HCT116 (cell line): ENCODE measurements at regions not wholly inside any gene's neighbourhood (a gene's known extent, or its start where the extent isn't known, plus 50 kb on each side); places are given as distances from the start of the nearest gene placed in this dataset.

Experiments used
- ATAC-seq: fragments of 200-7000 bp; cut with Tn5 transposase; 2 replicates; pipeline ENCODE4 v1.9.1; 2020; ENCODE audit warnings: mild to moderate bottlenecking, moderate library complexity
- BruUV-seq: library from RNA; stranded (reverse); fragments of 400-500 nt; replicated peaks from 2 replicates; lab custom pipeline; 2021; lab: Mats Ljungman, UMichigan
- CTCF ChIA-PET: fragments of 300-600 bp; sonication (Branson Sonifier 250); formaldehyde crosslinking; loops from one replicate; lab custom pipeline; 2021; ENCODE audit warnings: antibody characterized with exemption; lab: Charles Lee
- POLR2A ChIA-PET: fragments of 300-600, 350-600 bp; sonication (Branson Sonifier 250); formaldehyde crosslinking; loops from one replicate; lab custom pipeline; 2021; ENCODE audit warnings: antibody characterized with exemption; lab: Charles Lee
- RAD21 ChIA-PET, 2 experiments: fragments of 300-600 bp; sonication (Branson Sonifier 250); formaldehyde crosslinking; loops; one replicate each; lab custom pipeline; 2023; ENCODE audit warnings: low total read pairs in 2 of 2; ENCODE audit not compliant: uncharacterized antibody in 2 of 2, unreplicated experiment in 2 of 2, low non-redundant PET in 1 of 2; lab: Charles Lee
- DNase-seq: peaks from one replicate; pipeline ENCODE4 v3.0.0-alpha.2; 2010; ENCODE audit warnings: low read depth, low spot score
- H2AFZ ChIP-seq: fragments of 200-600 bp; shearing (Covaris generic), sonication (generic); 2 replicates; pipeline ENCODE4 v1.6.1; 2017; ENCODE audit warnings: low read depth, mixed run types, mixed read lengths, antibody characterized with exemption, low read length; ENCODE audit not compliant: poor library complexity, severe bottlenecking
- H3K27ac ChIP-seq: 2 replicates; pipeline ENCODE4 v1.5.1; 2012; ENCODE audit warnings: low read depth, low read length
- H3K27me3 ChIP-seq: fragments of 200-600 bp; sonication (generic); 2 replicates; pipeline ENCODE4 v1.6.1; 2016; ENCODE audit warnings: mixed run types, low read length, mixed read lengths; ENCODE audit not compliant: insufficient read depth
- H3K36me3 ChIP-seq, 2 experiments: fragments of 200-500 bp in 1 of 2; fragments of 200-600 bp in 1 of 2; sonication (Bioruptor generic) in 1 of 2; sonication (generic) in 1 of 2; 2 replicates each; pipeline versions ENCODE4 v1.5.1 to v1.6.1; 2014 to 2016; ENCODE audit warnings: low read length in 2 of 2, inconsistent platforms in 1 of 2, mixed read lengths in 1 of 2, mixed run types in 1 of 2; ENCODE audit not compliant: insufficient read depth in 2 of 2, control insufficient read depth in 1 of 2
- H3K4me1 ChIP-seq, 2 experiments: fragments of 200-600 bp in 1 of 2; sonication (generic) in 1 of 2; 2 replicates each; pipeline versions ENCODE4 v1.5.1 to v1.6.1; 2012 to 2017; ENCODE audit warnings: low read length in 2 of 2, inconsistent platforms in 1 of 2, mild to moderate bottlenecking in 1 of 2, mixed read lengths in 1 of 2, mixed run types in 1 of 2, moderate library complexity in 1 of 2; ENCODE audit not compliant: insufficient read depth in 2 of 2, control insufficient read depth in 1 of 2
- H3K4me2 ChIP-seq: fragments of 200-600 bp; sonication (generic); 2 replicates; pipeline ENCODE4 v1.6.1; 2017; ENCODE audit warnings: mixed run types, low read length, mixed read lengths
- H3K4me3 ChIP-seq, 2 experiments: fragments of 200-600 bp in 1 of 2; sonication (generic) in 1 of 2; replicated peaks in 1 of 2; 2 replicates each; pipeline ENCODE4 v1.5.1; 2011 to 2016; ENCODE audit warnings: low read length in 2 of 2, control low read depth in 1 of 2, low read depth in 1 of 2, mild to moderate bottlenecking in 1 of 2, mixed read lengths in 1 of 2, mixed run types in 1 of 2
- H3K79me2 ChIP-seq: fragments of 200-600 bp; sonication (generic); 2 replicates; pipeline ENCODE4 v1.6.1; 2017; ENCODE audit warnings: mild to moderate bottlenecking, mixed run types, low read length, moderate library complexity, mixed read lengths; ENCODE audit not compliant: insufficient read depth
- H3K9ac ChIP-seq: fragments of 200-600 bp; sonication (generic); 2 replicates; pipeline ENCODE4 v1.6.1; 2016; ENCODE audit warnings: low read length, mixed read lengths
- H3K9me2 ChIP-seq: fragments of 200-600 bp; sonication (generic), shearing (Covaris generic); 2 replicates; pipeline ENCODE4 v1.6.1; 2017; ENCODE audit warnings: mixed run types, mild to moderate bottlenecking, moderate library complexity; ENCODE audit not compliant: insufficient read depth
- H3K9me3 ChIP-seq, 2 experiments: fragments of 200-500 bp in 1 of 2; fragments of 200-600 bp in 1 of 2; sonication (Bioruptor generic) in 1 of 2; sonication (generic) in 1 of 2; 2 replicates each; pipeline ENCODE4 v1.6.1; 2014 to 2017; ENCODE audit warnings: low read length in 2 of 2, mixed read lengths in 2 of 2, inconsistent platforms in 1 of 2, low read depth in 1 of 2, mild to moderate bottlenecking in 1 of 2, mixed run types in 1 of 2, moderate library complexity in 1 of 2; ENCODE audit not compliant: control insufficient read depth in 1 of 2, insufficient read depth in 1 of 2
- H4K20me1 ChIP-seq: fragments of 200-600 bp; sonication (generic), shearing (Covaris generic); 2 replicates; pipeline ENCODE4 v1.6.1; 2017; ENCODE audit warnings: mixed run types, mild to moderate bottlenecking, moderate library complexity; ENCODE audit not compliant: insufficient read depth
- FOSL1 ChIP-seq: IDR thresholded peaks from 2 replicates; pipeline ENCODE4 v1.6.1; 2012; ENCODE audit warnings: low read depth
- POLR2A ChIP-seq: IDR thresholded peaks from 2 replicates; pipeline ENCODE4 v1.7.0; 2011; ENCODE audit warnings: borderline replicate concordance; ENCODE audit not compliant: insufficient read depth, insufficient read length; ENCODE audit errors: extremely low read depth
- REST ChIP-seq: IDR thresholded peaks from 2 replicates; pipeline ENCODE4 v1.6.1; 2012; ENCODE audit warnings: low read depth
- ZBTB33 ChIP-seq: IDR thresholded peaks from 2 replicates; pipeline ENCODE4 v1.6.1; 2011; ENCODE audit warnings: mild to moderate bottlenecking, low read length, moderate library complexity; ENCODE audit not compliant: insufficient replicate concordance; ENCODE audit errors: extremely low read depth
- intact Hi-C: fragments of 100-400 bp; cut with micrococcal nuclease; formaldehyde crosslinking; loops from 2 replicates; pipeline ENCODE4 v1.10.0; 2022

GRCh38 chr3:44098656-44099415, 142.8 kb upstream of the TOPAZ1 start:
- Histone ChIP-seq H3K9me3 (no peaks in the 10 kb centered on the region), H3K79me2 (no peaks in the 10 kb centered on the region), H3K4me3 (no peak overlapping the region), H3K27me3 (peaks cover 65% of the 10 kb centered on the region), H3K9ac (no peak overlapping the region), H3K4me2 (no peak overlapping the region), H3K27ac (no peak overlapping the region), H3K9me2 (no peaks in the 10 kb centered on the region), H3K4me1 (no peaks in the 10 kb centered on the region), H2AFZ (no peak overlapping the region), H3K36me3 (no peaks in the 10 kb centered on the region), H4K20me1 (no peaks in the 10 kb centered on the region)
- DNase-seq: no peak
- no TSS peak for BruUV-seq
- POLR2A ChIA-PET: no interaction called here
- RAD21 ChIA-PET: no interaction called here
- ATAC-seq: no peak
- no peak for TF ChIP-seq FOSL1
- no peak for TF ChIP-seq REST
- TF ChIP-seq POLR2A: no peak
- TF ChIP-seq ZBTB33: no peak
- intact Hi-C loops: no loop called here
- CTCF ChIA-PET: no interaction called here
